Kidney glomerular epithelial cell (primary cell): ENCODE measurements at regions not wholly inside any gene's neighbourhood (a gene's known extent, or its start where the extent isn't known, plus 50 kb on each side); places are given as distances from the start of the nearest gene placed in this dataset.
"Not testable (repeated sequence)": the region's sequence is repeated elsewhere in the genome, so short reads cannot be mapped to it uniquely, and the experiment has no call there.

ENCODE experiments used
- DNase-seq: peaks from one replicate; lab custom pipeline; 2025; lab: John Stamatoyannopoulos, UW

DNA sequence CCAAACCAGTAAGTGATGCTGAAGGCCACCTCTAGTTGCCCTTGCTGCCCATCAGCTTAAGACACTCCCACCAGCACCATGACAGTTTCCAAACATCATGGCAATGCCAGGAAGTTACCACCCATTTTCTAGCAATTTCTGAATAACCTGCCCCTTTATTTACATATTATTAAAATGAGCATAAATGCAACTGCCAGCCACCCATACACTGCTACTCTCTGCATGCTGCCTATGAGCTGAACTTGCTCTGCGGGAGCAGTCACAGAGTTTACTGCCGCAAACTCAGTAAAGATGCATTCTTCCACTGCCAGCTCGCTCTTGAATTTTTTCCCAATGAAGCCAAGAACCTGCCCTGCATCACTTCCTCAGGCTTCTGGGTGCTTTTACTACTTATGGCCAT is 212.6 kb downstream of the SH2D4B start:
- no peak for DNase-seq

DNA sequence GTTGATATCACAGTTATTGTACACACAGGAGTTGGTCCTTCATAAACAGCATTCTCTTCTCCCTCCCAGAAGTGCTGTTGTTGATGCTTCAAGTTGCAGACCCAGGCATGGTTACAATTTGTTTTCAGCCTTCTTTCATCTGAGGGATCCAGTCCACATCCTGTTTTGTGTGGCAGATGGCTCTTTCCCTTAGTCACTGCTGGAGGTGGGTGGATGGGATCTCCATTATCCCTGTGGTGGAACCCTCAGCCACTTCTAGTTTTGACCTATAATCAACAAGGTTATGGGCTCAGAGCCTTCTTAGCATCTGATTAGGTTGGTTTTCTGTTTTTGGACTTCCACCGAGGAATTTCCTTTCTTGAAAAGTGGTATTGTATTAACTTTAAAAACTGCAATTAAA is 214.2 kb downstream of the SH2D4B start:
- DNase-seq: no peak

DNA sequence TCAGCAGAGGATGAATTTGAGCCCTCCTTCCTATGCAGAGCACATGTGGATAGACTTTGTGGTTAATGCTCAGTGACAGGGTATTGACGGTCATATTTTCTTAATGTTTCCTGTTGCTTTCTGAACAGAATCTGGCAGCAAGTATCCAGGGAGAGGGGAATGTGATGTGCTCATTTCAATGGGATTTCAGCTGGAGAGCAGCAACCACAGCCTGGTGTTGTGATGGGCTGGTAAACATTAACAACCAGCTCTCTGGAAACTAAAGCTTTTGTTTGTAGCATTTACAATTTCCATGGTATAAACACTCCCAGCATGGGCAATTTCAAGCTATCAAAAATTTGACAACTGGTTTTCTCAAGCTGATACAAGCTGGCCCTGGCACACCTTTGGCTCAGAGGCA is 215.9 kb downstream of the SH2D4B start:
- no peak for DNase-seq

DNA sequence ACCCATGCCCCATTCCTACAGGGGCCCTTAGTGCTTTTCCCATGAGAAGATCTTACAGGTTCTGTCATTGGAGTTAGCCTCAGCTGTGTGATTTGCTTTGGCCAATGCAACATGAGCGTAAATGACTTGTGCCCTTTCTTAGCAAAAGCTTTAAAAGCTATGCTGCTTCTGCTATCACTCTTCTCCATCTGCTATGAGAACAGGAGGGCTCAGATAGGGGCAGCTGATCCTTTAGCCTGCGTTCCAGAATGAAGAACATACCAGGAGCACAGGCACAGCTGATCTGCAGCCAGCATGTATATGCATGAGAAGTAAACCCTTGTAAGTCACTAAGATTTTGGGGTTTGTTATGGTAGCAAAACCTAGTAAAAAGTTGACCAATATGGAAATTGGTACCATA is 218.2 kb downstream of the SH2D4B start:
- DNase-seq: no peak

DNA sequence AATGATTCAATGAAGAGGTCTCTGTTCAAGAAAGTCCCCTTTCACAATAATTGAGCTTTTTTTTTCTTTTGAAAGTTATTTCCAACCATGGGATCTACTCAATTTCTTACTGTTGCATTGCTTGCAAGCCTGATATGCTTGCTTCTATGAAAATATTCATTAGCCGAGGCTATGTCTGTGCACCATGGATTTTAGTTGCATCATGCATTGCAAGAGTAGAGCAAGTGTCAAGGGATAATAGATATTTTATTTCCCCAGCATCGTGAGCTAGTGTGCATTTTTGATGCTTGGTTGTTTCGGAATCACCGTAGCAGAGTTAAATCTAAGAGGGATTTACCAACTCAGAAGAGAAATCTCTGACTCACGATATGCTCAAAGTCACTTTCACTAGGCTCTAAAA is 222.0 kb downstream of the SH2D4B start:
- no peak for DNase-seq

DNA sequence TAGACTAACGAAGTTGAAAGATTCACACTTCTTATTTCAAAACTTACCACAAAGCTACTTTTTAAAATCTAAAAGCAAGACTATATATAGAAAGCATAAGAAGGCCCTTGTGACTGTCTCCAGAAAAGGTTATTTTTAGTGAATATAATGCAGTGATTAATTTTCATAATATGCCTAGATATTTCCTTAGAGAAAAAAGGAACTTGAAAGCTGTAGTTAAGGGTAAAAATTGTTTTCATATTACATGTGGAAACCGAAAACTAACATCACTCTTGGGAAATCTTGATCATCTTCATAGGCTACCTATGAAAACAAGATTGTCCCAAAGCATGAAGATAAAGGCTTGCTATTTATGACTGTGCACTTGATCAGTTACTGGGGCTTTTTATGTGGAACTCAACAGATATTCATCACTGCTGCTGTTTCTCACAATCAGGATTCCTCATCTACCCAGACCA is 223.2 kb downstream of the SH2D4B start:
- DNase-seq: no peak

DNA sequence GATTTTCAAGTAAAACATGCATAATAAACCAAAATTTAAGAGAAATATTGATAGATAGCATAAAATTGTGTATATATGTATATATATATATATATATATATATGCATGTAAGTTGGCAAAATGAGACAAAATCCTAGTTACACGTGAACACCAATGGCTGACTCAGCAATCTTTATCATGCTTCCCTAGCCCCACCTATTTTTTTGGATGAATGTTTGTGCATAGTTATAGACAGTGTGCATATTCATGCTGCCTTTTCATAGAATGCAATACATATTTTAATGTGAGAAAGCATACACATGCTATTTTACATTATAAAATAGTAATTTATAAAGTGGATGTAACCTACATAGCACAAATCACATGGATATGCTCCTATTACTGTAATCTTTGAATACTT is 230.3 kb downstream of the SH2D4B start:
- DNase-seq: no peak

DNA sequence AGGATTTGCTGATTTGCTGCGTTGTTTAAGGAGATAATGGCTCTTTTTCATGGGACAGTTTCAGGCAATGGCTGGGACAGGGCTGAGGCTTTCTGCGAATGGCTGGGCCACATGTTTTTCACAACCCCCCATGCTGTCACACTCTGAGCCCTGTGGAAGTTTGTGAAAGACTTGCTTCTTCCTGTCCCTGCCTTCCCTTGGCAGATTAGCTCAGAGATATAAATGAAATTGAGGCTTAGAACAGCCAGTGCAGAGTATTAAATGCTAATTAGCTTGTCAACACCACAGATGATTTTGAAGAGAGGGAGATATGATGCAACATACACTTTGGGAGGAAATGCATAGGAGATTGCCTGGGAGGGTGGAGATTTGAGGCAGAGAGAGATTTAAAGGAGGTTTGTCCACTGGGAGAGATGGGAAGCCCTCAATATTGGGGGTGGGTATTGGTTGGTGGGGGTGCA is 232.0 kb downstream of the SH2D4B start:
- DNase-seq: no peak

DNA sequence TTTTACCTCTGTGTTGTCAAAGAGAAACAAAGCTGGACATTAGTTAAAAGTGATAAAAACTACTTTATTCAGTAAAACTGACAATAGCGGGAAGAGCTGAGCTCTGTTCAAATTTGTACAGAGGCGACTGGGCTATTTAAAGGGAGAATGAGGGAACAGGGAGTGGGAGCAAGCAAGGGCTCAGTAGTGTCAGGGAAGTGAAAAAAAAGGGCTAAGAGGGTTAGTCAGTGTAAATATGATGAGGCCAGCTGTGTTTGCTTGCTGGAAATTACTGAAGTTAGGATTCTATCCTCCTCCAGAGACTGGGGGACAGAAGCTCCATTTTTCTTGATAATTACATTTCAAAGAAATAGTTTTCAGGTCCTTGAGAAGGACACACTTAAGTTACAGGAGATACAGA is 232.5 kb downstream of the SH2D4B start:
- DNase-seq: no peak

DNA sequence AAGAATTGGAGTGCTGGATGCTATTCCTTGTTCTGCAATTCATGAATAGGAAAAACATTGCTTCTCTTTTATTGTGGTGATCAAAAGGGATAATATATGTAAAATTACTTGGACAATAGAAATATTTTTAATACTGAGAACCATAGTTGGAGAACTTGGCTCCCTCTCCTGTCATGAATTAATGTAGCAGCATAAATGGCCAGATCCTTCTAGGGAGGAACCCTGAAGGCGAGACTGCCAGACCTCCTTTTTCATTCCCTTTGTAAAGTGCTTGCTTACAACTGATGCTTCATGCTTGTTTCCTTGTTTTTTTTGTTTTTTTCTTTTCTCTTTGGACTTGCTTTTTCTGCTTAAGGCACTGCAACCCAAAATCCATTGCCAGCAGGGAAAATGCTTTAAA is 233.6 kb downstream of the SH2D4B start:
- no peak for DNase-seq

DNA sequence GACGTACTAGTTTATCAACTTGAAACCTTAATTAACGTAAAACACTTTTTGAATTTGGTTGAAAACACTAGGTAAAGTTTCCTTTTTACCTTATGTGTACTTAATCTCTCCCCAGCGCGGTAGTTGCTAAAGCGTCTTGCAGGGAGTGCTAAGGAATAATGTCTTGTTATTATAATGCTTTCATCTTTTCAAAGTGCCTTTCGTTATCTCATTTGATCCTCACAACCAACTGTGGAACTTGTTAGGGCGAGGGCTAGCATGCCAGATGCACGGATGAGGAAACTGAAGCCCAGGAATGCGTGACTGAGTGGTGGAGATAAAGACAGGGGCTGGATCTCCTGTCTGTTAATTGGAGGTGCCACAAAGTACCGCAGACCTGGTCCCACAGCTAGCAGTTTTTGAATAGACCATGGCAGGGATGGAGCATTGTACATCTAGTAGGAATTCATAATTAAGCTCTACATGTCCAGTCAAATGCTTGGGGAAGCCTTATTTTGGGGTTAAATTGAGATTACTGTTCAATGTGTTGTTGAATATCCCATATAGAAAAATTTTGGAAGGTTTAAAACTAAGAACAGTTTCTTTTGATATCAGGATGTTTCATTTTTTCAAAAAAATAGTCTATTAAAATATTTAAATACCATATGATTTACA is 234.3 kb downstream of the SH2D4B start:
- no peak for DNase-seq

DNA sequence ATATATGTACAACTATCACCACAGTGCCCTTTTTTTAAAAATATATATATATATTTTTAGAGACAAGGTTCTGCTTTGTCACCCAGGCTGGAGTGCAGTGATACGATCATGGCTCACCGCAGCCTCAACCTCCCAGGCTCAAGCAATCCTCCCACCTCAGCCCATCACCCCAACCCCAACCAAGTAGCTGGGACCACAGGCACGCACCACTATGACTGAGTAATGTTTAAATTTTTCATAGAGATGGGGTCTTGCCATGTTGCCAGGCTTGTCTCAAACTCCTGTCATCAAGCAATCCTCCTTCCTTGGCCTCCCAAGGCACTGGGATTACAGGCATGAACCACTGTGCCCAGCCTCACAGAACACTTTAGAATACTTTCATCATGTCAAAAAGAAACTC is 234.9 kb downstream of the SH2D4B start:
- no peak for DNase-seq

DNA sequence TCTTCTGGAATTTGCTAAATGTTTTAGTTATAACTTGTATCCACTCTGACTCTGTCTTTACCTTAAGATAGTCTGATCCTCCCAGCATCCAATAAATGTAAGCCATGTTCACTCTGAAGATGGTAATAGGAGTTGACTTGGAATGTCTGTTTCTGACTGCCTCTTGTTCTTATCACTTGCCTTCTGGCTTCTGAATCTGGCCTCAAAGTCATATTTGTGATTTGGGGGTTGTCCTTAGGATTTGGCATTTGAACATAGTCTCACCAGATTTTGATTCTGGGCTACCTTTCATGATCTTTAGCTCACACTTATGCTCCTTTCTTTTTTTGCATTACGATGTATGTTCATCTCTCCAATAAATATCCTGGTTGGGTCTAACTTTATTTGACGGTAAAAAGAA is 247.0 kb downstream of the SH2D4B start:
- no peak for DNase-seq

DNA sequence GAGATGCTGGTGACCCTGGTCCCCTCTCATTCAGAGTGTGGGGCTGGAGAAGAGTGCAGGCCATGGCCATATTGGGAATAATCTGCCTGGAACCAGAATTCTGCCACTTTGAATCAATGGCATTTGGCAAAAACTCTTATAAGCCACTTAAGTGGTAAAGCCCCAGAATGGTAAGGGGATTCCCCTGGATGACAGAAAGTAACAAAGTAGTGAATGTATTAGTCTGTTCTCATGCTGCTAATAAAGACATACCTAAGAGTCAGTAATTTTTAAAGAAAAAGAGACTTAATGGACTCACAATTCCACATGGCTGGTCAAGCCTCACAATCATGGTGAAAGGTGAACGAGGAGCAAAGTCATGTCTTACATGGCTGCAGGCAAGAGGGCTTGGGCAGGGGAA is 248.6 kb downstream of the SH2D4B start:
- DNase-seq: no peak

DNA sequence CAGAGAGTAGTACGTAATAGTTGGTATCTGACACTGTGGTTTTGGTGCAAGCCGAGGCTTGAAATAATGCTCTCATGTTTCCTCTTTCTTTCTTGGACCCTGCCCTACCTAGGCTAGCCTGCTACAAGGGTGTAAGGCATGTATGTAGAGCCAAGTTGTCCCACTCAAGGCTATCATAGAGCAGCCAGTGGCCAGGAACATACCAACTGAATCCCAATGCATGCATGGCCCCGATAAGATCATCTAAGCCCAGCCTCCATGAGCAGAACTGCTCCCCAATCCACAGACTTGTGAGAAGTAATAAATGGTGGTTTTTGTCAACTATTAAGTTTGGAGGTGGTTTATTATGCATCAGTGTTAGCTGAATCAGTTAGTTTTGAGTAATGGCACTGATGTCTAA is 250.2 kb downstream of the SH2D4B start:
- no peak for DNase-seq

DNA sequence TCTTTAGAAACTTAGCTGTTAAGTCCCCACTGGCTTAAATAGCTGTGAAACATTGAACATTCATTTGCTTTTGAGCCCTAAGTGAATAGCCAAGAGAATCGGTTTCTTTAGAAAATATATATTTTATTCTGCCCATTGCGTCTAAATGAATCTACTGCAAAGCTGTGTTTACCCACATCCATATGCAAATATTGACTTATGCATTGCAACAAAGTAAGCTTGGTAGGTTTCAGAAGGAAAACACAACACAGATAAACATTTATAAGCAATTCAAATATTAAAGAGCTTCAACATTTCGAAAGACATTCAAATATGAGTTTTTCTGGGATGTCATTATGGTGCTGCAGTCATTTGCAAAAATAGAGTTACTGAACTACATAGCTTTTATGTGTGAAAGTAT is 257.3 kb downstream of the SH2D4B start:
- DNase-seq: no peak

DNA sequence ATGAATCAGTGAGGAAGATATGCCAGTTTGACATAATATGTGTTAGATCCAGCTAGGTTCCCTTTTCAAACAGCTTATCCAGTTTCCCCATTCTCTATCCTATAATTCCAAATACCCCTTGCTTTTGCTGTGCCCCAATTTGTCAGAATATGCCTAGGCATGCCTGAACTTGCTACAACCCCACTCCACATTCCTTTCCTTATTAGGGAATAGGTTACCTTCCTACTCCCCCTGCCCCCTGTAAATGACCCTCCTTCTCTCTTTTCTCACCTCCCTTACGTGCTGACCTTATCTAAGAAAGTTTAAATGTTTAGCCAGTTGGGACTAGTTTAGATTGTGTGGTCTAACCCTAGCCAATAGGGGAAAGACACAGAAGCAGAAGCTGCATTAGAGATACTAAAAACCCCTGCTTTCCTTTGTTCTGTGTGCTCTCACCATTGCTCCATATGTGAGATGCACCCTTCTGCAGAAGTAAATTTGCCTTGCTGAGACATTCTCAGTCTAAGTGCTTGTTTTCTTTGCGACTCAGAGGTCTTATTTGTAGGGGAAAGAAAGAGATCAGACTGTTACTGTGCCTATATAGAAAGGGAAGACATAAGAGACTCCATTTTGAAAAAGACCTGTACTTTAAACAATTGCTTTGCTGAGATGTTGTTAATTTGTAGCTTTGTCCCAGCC is 267.8 kb downstream of the SH2D4B start:
- DNase-seq: no peak

DNA sequence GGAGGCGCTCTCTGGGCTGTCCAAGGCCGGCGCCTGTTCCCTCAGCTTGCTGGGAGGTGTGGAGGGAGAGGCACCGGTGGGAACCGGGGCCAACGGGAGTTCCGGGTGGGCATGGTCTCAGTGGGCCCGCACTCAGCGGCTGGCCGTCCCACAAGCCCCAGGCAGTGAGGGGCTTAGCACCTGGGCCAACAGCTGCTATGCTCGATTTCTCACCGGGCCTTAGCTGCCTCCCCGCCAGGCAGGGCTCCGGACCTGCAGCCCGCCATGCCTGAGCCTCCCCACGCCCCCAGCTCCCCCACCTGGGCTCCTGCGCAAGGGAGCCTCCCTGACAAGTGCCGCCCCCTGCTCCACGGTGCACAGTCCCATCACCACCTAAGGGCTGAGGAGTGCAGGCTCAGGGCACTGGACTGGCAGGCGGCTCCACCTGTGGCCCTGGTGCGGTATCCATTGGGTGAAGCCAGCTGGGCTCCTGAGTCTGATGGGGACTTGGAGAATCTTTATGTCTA is 276.5 kb downstream of the SH2D4B start:
- DNase-seq: no peak

DNA sequence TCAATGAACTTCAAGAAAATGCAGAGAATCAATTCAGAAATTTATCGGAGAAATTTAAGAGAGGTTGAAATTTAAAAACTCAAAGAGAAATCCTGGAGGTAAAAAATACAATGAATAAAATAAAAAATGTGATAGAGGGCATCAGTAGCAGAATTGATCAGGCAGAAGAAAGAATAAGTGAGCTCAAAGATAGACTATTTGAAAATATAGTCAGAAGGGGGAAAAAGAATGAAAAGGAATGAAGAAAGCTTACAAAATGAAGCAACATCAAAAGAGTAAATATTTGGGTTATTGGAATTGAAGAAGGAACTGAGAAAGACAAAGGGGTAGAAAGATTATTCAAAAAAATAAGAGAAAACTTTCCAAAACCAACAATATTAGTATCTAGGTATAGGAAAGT is 291.4 kb downstream of the SH2D4B start:
- no peak for DNase-seq

DNA sequence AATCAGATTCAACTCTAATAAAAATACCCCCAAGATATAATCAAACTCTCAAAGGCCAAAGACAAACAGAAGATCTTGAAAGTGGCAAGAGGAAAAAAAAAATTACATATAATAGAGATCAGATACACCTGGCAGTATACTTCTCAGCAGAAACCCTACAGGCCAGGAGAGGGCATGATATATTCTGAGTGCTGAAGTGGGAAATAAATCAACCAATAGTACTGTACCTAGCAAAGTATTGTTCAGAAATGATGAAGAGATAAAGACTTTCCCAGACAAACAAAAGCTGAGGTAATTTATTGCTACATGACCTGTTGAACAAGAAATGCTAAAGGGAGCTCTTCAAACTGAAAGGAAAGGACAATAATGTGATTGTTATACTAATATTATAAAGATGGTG is 291.9 kb downstream of the SH2D4B start:
- DNase-seq: no peak

DNA sequence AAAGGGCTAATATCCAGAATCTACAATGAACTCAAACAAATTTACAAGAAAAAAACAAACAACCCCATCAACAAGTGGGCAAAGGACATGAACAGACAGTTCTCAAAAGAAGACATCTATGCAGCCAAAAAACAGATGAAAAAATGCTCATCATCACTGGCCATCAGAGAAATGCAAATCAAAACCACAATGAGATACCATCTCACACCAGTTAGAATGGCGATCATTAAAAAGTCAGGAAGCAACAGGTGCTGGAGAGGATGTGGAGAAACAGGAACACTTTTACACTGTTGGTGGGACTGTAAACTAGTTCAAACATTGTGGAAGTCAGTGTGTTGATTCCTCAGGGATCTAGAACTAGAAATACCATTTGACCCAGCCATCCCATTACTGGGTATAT is 295.0 kb downstream of the SH2D4B start:
- not testable (repeated sequence) for DNase-seq

DNA sequence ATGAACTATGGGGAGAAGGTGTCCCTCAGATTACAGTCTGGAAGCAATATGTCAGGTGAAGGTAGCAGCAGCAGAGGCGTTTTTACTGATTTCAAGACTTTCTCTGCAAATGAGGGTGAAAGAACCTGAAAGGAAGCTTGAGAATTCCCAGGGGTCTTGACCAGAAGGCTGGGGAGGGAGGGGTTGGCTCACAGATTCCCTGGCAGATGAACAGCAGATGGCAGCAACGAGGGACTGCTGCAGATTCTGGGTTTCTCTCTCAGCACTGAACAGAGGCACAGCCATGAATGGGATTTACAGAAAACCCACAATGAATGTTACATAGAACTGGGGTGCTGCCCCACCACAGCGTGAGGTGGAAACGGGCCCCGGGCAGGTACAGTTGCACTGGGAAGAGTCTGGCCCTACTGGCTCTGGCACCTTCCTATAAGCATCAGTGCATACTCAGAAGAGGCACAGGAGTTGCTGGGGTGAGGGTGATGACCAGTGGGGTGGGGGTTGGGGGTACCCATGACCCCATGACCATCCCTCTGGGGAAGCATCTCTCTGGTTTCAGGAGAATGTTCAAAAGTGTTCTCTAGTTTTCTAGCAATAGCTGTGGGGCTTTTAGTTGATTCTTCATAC is 317.8 kb downstream of the SH2D4B start:
- no peak for DNase-seq

DNA sequence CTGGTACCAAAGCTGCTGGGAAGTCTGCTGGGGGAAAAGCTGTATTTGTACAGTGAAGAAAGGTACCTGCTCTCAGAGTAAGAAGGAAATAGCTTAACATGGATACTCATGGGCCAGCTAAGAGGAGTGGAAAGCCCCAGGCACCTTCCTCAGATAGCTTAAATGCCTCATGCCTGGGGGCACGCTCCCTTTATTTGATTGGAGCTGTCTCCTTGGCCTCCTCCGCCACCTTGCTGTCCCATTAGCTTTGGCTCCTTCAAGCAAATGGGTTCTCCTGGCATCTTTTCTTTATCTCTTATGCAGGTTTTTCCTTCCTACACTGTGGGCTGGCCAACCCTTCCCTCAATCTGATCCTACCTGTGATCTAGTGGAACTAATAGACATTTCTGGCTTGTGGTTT is 318.5 kb downstream of the SH2D4B start:
- no peak for DNase-seq
